Renal pelvis (tissue), 1 donor: ENCODE measurements at regions not wholly inside any gene's neighbourhood (a gene's known extent, or its start where the extent isn't known, plus 50 kb on each side); places are given as distances from the start of the nearest gene placed in this dataset.

Experiments
- DNase-seq: peaks from one replicate; pipeline ENCODE4 v3.0.0-alpha.2; 2013

DNA sequence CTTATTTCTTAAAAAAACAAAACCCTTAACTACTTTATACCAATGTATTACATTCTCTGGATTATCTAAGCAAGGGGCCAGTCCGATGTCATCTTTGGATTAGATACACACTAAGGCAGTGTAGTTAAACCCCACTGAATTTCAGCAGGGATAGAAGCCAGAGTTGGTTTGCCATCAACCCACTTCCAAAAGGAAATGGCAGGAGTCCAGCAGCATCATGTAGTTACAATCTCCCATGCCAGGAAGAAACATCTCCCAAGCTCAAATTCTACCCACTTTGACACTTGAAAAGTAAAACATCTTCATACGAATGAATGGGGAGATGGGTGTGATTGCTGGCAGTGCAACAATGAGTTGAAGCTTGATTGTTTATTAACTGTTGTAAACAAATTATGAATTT is 203.5 kb upstream of the PLXNC1 start:
- no peak for DNase-seq

DNA sequence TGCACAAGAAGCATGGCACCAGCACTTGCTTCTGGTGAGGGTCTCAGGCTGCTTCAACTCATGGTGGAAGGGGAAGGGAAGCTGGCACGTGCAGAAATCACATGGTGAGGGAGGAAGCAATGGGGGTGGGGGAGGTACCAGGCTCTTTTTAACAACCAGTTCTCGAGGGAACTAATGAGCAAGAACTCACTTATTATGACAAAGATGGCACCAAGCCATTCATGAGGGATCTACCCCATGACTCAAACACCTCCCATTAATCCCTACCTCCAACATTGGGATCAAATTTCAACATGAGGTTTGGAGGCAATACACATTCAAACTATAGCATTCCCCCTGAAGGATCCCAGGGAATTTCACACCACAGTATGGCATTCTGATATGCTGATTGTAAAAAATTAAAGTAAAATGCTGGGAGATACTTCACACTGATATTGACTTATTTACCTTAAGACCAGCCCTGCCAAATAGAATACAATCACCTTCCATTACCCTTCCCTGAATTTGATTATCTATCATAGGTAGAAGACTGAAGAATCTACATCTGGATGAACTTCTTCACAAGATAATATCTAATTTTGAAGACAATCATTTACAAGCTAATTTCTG is 201.7 kb upstream of the PLXNC1 start:
- DNase-seq, result no peak

- no peak for DNase-seq
Measured at GRCh38 chr12:93947486-93947885, 200.9 kb upstream of the PLXNC1 start.

DNA sequence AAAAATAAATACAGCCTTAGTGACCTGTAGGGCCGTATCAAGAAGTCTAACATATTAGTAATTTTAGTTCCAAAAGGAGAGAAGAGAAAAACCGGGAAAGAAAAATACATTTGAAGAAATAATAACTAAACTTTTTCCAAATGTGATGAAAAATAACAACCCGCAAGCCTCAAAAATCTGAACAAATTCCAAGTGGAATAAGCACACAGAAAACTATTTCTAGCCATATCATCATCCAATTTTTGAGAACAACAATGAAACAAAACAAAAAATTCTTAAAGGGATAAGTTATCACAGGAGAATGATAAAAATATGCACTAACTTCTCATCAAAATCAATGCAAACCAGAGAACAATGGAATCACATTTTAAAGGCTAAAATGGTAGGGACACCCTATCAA is 198.1 kb upstream of the PLXNC1 start:
- no peak for DNase-seq

DNA sequence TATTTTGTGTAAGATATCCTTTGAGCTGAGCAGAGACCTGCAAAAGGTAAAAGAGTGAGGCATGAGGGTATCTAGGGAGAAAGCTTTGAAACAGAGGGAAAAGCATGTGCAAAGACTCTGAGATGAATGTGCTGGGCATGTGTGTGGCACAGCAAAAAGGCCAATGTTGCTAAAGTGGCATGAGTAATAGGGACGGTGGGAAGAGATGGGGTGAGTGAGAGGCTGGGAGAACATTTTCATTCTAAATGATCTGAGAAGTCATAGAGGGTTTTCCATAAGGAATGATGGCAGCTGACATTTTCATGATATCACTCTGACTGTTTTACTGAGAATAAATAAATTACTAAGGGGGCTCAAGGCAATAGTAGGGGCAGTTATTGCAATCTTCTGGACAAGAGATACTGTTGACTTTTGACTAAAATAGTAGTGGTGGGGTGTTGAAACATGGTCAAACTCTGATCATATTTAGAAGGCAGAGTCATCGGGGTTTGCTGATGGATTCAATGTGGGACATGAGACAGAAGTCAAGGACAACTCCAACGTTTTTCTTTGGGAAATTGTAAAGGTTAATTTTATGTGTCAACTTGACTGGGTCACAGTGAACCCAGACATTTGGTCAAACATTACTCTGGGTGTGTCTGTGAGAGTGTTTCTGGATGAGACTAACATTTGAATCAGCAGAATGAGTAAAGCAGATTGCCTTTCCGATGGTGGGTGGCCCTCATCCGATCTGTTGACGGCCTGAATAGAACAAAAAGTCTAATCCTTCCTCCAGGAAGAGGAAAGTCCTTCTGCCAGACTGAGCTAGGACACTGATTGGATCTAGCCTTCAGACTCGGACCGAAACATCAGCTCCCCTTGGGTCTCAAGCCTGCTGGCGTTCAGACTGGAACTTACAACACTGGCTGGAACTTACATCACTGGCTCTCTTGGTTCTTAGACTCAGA is 193.9 kb upstream of the PLXNC1 start:
- no peak for DNase-seq

DNA sequence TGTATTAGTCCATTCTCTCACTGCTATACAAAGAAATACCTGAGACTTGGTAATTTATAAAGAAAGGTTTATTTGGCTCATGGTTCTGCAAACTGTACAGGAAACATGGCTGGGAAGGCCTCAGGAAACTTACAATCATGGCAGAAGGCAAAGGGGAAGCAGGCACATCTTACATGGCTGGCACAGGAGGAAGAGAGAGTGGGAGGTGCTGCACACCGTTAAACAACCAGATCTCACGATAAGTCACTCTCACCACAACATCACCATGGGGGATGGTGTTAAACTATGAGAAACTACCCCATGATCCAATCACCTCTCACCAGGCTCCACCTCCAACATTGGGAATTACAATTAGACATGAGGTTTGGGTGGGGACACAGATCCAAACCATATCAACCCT is 191.8 kb upstream of the PLXNC1 start:
- DNase-seq, result no peak

- no peak for DNase-seq
Measured at GRCh38 chr12:93957168-93957567, 191.2 kb upstream of the PLXNC1 start.

DNA sequence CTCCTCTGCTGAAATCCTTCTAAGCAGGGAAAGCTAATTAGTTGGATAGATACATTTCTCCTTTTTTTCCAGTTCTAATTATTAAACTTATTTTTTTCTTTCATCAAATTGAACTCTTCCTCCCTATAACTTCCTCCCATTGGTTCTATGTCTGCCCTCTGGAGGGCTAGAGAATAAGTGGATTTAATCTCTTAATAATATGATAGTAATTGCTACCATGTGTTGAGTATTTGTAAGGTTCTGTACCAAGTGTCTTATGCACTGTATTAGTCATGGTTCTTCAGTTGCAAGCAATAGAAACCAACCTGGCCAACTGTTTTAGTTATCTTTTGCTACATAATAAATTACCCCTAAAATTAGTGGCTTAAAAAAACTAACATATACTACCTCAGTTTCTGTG is 190.5 kb upstream of the PLXNC1 start:
- DNase-seq, result no peak

DNA sequence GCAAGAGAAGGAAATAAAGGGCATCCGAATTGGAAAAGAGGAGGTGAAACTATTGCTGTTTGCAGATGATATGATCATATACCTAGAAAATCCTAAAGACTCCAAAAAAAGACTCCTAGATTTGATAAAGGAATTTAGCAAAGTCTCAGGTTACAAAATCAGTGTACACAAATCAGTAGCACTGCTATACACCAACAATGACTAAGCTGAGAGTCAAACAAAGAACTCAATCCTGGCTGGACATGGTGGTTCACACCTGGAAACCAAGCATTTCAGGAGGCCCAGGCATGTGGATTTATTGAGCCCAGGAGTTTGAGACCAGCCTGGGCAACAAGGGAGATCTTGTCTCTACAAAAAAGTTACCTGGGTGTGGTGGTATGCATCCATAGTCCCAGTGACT is 188.7 kb upstream of the PLXNC1 start:
- DNase-seq, result no peak

- DNase-seq, result no peak
Measured at GRCh38 chr12:93960521-93960920, 187.9 kb upstream of the PLXNC1 start.

DNA sequence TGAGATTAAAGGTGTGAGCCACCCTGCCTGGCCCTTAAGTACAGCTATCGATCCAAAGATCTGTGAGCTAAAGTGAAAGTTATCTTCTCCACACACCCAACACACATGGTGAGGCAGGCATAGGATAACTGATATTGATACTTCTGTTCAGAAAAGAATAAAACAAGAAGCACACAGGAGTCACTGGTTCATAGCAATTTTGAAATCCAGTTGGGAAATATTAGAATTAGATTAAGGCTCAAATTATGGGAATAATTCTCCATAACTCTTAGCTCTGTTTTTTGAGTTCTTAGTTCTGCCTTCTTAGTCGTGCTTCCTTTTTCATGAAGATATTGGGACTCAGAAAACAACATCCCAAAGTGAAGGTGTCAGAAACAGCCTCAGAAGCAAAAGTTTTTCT is 186.0 kb upstream of the PLXNC1 start:
- no peak for DNase-seq

DNA sequence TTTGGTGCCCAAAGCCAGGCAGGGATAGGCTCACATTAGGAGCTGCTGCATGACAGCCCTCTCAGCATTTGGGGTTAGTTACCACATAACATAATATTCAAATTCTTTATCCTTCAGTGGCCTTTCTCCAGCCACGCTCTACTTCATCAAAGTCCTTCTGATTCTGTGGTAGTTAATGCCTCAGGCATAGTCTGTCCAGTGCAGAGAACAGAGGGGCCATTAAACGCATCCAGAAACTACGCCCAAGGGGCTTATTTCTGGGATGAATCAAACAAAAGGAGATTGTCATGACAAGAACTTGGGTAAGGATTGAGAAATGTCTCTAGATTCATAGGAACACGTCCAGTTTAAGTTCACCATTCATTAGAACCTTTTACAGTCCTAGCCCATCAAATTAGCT is 183.4 kb upstream of the PLXNC1 start:
- DNase-seq, result no peak

DNA sequence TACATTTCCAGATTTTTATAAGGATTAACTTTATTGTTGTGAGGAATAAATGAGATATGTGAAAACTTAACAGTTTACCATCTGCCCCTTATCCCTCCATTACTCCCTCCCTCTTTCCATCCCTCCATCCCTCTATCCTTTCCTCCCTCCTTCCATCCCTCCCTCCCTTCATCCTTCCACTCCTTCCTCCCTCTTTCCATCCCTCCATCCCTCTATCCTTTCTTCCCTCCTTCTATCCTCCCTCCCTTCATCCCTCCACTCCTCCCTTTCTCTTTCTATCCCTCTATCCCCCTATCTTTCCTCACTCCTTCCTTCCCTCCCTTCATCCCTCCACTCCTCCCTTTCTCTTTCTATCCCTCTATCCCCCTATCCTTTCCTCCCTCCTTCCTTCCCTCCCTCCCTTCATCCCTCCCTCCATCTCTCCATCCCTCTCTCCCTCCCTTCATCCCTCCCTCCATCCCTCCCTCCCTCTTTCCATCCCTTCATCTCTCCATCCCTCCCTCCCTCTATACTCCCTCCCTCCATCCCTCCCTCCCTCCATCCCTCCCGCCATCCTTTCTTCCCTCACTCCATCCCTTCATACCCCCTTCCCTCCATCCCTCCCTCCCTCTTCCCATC is 181.8 kb upstream of the PLXNC1 start:
- DNase-seq, result no peak

- DNase-seq, result no peak
Measured at GRCh38 chr12:93967454-93967853, 180.9 kb upstream of the PLXNC1 start.

DNA sequence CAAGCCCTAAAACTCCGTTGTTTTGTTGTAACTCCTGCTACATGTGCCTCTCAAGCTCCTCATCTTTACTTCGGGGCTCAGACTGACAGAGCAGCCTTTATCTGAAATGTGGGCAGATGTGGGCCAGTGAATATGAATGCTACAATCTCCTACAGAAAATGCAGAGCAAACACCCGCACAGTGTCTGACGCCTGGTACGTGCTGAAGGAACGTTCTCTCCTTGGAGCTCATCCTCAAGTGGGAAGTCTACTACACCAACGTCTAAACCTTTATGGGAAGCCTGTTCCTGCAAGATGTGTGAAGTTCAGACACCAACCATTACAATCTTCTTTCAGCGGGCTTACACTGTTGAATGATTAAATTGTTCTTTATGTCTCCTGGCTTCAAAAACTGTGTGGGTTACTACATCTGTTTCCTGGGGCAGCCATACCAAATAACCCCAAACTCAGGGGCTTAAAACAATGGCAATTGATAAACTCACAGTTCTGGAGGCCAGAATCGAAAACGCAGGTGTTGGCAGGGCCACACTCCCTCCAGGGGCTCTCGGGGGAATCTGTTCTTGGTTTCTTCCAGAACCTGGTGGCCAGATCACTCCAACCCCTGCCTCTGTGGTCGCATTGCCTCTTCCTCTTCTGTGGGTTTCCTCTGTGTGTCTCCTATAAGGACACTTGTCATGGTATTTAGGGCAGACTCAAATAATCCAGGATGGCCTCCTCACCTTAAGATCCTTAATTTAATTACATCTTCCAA is 179.7 kb upstream of the PLXNC1 start:
- DNase-seq, result no peak

DNA sequence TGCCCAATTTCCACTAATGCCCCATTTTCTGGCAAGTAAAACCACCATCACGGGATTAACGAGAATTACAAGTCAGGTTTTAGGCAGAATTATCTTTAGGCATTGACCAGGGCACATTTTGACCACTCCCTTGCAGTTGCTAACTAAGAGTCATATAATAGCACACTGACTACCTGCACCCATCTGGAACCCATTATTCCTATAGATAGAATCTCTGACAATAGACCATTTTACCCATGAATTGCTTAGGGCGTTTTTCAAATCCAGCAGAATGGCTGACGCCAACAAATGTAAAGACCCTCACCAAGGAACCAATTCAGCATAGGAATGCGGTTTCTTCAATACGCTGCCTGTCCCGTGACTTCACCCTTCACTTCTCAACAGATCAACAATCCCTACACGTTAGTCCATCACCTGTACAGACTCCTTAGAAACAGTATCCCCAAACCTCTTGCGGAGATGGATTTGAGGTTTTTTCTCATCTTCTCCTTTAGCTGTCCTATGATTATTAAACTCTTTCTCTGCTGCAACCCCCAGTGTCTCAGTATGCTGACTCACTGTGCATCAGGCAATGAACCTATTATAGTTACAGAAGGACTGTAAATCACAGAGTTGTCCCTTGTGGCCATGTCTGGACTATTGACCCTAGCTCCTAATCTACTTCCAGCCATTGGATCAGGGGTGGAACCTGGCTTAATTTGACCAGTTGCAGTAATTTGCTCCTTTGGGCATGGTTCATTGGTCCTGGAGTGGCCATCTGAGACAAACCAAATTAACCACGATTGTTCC is 177.3 kb upstream of the PLXNC1 start:
- no peak for DNase-seq

DNA sequence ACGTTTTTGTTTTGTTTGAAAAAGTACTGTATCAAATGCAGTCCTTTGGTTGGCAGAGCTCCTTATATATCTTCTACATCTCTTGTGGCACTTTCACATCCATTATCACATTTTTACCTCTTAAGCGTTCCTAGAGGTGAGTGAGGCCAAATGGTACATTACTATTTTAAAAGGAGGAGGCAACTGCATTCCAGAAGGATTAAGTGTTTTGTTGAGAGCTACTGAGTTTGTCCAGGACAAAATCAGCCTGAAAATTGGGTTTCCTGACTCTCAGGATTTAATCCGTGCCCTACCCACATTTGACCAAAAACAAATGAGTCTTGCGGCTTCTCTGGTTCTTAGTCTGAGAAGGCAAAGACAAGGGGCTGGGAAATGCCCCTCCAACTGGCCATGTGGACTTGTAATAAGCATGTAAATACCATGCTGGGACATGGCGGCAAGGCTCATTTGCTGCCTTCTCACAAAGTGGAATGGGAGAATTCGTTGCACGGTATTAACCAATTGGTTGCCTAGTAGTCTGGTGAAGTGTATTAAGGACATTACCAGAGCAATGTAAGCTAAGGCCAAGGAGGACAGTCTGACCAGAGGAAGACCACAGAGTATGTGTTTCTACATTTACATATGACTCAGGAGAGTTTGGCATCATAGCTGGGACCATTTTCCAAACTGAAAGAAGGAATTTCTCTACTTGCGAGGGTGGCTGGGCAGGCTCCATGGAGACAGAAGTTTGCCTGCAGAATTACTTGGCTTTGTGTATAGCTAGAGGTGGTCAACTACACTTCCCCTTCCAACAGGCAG is 175.8 kb upstream of the PLXNC1 start:
- DNase-seq, result no peak

DNA sequence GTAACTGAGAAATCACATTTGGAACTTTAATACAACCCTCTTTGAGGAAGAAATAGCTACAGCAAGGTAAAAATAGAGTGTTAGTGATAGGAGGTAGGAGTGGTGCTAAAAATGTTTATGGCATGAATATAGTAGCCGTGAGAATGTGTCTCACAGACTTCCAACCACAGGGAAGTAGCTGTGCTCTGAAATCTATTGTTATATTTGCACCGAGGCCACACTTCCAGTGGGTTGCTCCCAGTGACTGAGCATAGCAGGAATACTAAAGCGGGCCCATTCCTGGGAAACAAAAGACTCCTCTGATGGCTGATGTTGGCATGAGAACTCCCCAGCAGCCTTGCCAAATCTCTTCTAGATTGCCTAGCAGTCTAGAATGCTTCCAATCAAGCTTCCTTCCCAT is 174.1 kb upstream of the PLXNC1 start:
- no peak for DNase-seq

- DNase-seq, result no peak
Measured at GRCh38 chr12:93976024-93976423, 172.4 kb upstream of the PLXNC1 start.

DNA sequence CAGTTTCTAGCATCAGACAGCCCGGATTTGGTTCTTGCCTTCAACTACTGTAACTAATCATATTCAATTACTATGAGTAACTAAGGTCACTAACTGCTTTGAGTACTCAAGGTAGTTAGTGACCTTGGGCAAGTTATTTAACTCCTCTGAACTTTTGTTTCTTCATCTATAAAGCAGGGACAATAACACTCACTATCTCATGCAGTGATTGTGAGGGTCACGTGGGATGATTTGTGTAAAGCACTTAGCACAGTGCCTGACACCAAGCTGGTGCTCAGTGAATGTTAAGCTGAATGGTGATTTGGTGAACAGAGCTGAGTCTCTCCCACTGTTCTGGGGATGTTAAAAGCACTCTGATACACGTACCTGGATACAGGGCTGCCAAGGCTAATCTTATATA is 171.3 kb upstream of the PLXNC1 start:
- no peak for DNase-seq

DNA sequence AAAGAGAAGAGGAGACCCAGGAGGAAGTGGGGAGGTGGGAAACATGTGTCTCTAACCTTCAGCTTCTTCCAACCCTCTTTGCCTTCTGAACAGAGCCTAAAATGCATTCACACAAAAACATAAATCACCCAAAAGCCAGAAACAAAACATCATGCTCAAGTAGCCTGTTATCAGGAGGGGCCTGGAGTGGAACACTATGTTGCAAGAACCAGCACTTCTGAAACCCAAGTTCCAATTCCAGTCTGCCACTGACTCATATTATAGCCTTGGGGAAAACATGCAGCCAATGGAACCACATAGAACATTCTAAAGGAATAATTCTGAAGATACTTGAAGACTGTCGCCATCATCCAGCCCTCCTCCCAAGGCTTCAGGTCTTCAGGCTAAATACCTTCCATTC is 169.8 kb upstream of the PLXNC1 start:
- DNase-seq, result no peak
